Activated naive CD8-positive, alpha-beta T cell treated with anti-CD3 and anti-CD28 coated beads, Interleukin-2, amount 10 ng/mL, durations not matched to agents 7 days and 5 days (primary cell): ENCODE measurements at regions not wholly inside any gene's neighbourhood (a gene's known extent, or its start where the extent isn't known, plus 50 kb on each side); places are given as distances from the start of the nearest gene placed in this dataset.
A peak's percentile ranks its signal among the peaks of the same experiment; 100 is the strongest.
"Not testable (repeated sequence)": the region's sequence is repeated elsewhere in the genome, so short reads cannot be mapped to it uniquely, and the experiment has no call there.

ENCODE experiments used
- ATAC-seq: fragments of 150-1000 bp; cut with Tn5 transposase; one replicate; pipeline ENCODE4 v1.10.0; 2021; ENCODE audit warnings: low read depth, moderate library complexity
- POLR2A ChIA-PET: fragments of 350-600 bp; sonication (Branson Sonifier 250); formaldehyde crosslinking; loops from one replicate; lab custom pipeline; 2021; ENCODE audit warnings: antibody characterized with exemption; lab: Charles Lee
- DNase-seq: peaks from one replicate; pipeline ENCODE4 v3.0.0; 2021
- H3K27ac Mint-ChIP-seq: one replicate; pipeline ENCODE4 v1.8.0; 2022; ENCODE audit warnings: mild to moderate bottlenecking, mixed read lengths
- H3K27me3 Mint-ChIP-seq: one replicate; pipeline ENCODE4 v1.8.0; 2022; ENCODE audit warnings: mild to moderate bottlenecking, moderate library complexity, mixed read lengths
- H3K36me3 Mint-ChIP-seq: one replicate; pipeline ENCODE4 v1.8.0; 2021; ENCODE audit warnings: mild to moderate bottlenecking, mixed read lengths
- H3K4me1 Mint-ChIP-seq: one replicate; pipeline ENCODE4 v1.8.0; 2021; ENCODE audit warnings: mixed read lengths
- H3K4me3 Mint-ChIP-seq: one replicate; pipeline ENCODE4 v1.8.0; 2022; ENCODE audit warnings: mild to moderate bottlenecking, moderate library complexity, mixed read lengths
- H3K9me3 Mint-ChIP-seq: one replicate; pipeline ENCODE4 v1.8.0; 2021; ENCODE audit warnings: mixed read lengths

DNA sequence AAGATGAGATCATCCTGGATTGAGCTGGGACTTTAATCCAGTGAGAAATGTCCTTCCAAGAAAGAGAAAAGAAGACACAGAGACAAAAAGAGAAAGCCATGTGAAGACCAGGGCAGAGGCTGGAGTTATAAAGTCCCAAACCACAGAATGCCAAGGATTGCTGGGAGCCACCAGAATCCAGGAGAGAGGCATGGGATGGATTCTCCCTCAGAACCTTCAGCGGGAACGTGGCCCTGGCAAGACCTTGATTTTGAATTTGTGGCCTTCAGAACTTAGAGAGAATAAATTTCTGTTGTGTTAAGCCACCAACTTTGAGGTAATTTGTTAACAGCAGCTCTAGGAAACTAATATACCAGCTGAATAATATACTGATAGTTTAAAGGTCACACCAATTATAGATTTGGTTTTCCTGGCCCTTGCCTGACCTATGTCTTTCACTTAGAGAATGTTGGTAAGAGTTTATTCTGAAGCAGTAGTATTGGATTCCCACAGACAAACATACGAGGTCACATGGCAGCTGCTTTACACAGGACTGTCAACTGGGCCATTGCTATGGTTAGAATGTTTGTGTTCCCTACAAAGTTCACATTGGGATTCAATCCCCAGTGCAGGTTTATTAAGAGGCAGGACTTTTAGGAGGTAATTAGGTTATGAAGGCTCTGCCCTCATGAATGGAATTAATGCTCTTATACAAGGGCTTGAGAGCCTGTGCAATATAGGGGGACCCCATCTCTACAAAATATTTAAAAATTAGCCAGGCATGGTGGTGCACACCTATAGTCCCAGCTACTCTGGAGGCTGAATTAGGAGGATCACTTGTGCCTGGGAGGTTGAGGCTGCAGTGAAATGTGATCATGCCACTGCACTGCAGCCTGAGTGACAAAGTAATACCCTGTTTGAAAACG is 156.5 kb upstream of the EEA1 start:
- H3K27me3 Mint-ChIP-seq, result peaks cover 3% of the 10 kb centered on the region
- H3K4me3 Mint-ChIP-seq, result no peak overlapping the region
- no peak overlapping the region for H3K27ac Mint-ChIP-seq
- POLR2A ChIA-PET, result interaction anchor here (0.5 kb wide), 1 partner anchor 10 kb away, joined by 3 read pairs; no protein-coding TSS in a partner anchor
- H3K4me1 Mint-ChIP-seq, result peaks cover 7% of the 10 kb centered on the region
- H3K36me3 Mint-ChIP-seq, result no peaks in the 10 kb centered on the region
- ATAC-seq (no peak), DNase-seq (no peak)
- peaks cover 4% of the 10 kb centered on the region for H3K9me3 Mint-ChIP-seq

DNA sequence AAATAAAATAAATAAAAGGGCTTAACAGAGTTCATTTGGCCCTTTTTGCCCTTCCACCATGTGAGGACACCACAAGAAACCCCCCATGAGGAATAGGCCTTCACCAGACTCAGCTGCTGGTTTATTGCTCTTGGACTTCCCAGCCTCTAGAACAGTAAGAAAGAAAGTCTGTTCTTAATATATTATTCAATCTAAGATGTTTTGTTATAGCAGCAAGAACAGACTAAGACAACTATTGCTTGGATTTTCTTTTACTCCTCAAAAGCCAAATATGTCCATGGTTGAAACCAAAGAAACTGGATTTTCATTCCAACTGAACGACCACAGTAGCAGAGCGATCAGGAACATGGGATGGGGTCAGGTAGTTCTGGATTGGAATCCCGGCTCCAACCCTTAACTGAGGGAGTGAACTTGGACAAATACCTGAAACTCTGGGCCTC is 157.2 kb upstream of the EEA1 start:
- H3K27ac Mint-ChIP-seq, result no peak overlapping the region
- H3K27me3 Mint-ChIP-seq, result peaks cover 3% of the 10 kb centered on the region
- POLR2A ChIA-PET, result no interaction called here
- H3K36me3 Mint-ChIP-seq, result no peaks in the 10 kb centered on the region
- H3K9me3 Mint-ChIP-seq, result peaks cover 4% of the 10 kb centered on the region
- ATAC-seq, result no peak
- no peak for DNase-seq
- H3K4me1 Mint-ChIP-seq, result peaks cover 11% of the 10 kb centered on the region
- H3K4me3 Mint-ChIP-seq, result no peak overlapping the region

DNA sequence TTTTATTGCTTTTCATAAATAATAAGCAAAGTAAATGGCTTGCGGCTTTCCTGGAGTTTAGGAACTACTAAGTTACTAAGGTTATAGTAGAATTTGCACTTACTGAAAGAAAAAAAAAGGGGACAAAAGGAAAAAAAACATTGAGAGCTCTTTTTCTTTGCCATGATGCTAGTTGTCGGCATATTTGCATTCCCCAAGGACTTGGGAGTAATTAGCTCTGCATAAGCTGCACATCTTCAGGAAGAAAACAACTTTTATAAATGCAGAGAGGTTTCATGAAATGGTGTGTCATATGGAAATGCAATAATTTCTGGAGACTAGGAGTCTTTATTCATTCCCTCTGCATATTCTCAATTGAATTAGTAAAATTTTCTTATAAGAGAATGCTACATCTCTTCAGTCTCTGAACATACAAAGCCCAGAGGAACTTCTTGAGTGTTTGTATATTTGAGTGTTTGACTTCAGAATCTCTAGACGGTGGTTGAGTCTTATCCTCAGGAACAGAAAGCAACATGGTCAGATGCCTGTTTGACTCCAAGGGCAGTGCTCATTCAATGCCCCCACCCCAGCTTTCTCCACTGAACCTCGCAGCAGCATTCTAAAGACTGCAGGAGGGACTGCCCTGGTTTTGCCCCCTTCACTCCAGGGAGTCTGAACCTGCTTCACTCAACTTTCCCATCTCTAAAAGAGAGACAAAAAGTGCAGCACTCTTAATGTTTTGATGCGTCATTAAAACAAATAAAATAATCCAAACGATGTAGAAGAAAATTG is 158.9 kb upstream of the EEA1 start:
- no peak for DNase-seq
- Mint-ChIP-seq H3K9me3 (peaks cover 3% of the 10 kb centered on the region), H3K27ac (no peak overlapping the region), H3K36me3 (no peaks in the 10 kb centered on the region), H3K4me1 (peaks cover 13% of the 10 kb centered on the region), H3K4me3 (no peak overlapping the region), H3K27me3 (peaks cover 3% of the 10 kb centered on the region)
- ATAC-seq, result no peak
- POLR2A ChIA-PET, result interaction anchor here (0.5 kb wide), 1 partner anchor 295 kb away, joined by 6 read pairs; no protein-coding TSS in a partner anchor

DNA sequence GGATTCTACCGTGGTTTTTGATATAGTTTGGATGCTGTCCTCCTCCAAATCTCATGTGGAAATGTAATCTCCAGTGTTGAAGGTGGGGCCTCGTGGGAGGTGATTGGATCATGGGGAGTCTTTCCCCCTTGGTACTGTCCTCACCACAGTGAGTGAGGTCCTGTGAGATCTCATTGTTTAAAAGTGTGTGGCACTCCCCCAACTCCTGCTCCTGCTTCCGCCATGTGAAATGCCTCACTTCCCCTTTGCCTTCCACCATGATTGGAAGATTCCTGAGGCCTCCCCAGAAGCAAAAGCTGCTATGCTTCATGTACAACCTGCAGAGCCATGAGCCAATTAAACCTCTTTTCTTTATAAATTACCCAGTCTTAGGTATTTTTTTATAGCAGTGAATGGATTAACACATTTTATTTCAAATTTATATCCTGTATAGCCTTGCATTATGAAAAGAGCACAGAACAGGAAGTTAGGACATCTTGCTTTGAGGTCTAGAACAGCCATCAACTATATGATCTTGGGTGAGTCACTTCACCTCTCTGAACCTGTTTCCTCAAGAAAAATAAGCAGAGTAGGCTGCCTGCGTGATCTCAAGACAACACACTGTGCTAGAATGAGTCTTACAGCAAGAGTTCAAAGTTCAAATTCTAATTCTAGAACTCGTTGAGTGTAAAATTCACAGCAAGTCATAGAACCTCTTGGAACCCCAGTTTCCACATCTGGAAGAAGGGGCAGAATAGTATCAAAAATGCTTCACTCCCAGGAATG is 160.9 kb upstream of the EEA1 start:
- no peak overlapping the region for H3K4me3 Mint-ChIP-seq
- H3K36me3 Mint-ChIP-seq, result no peaks in the 10 kb centered on the region
- peaks cover 3% of the 10 kb centered on the region for H3K9me3 Mint-ChIP-seq
- no peak for DNase-seq
- H3K27ac Mint-ChIP-seq, result peak overlapping the region; percentile 22
- POLR2A ChIA-PET, result no interaction called here
- peaks cover 16% of the 10 kb centered on the region for H3K4me1 Mint-ChIP-seq
- peaks cover 3% of the 10 kb centered on the region for H3K27me3 Mint-ChIP-seq
- peak; percentile 95 for ATAC-seq

DNA sequence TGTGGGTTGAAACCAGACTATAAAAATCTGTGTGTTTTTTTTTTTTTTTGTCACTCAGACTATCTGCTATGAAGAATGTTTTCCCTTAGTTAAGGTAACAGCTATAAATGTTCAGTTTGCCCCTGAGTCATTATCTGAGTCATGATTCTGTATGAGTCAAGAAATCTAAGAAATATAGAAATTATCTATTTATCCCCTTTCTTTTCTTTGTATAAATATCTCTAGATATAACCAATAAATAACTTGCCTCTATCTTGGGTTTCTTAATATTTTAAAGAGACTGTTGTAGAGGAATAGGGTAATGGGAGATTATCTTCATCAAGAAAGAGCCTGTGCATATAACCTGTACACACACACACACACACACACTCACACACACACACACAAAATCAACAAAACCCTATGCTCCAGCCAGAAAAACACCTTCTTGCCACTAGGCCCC is 161.7 kb upstream of the EEA1 start:
- peaks cover 1% of the 10 kb centered on the region for H3K9me3 Mint-ChIP-seq
- POLR2A ChIA-PET, result no interaction called here
- H3K36me3 Mint-ChIP-seq, result no peaks in the 10 kb centered on the region
- peaks cover 3% of the 10 kb centered on the region for H3K27me3 Mint-ChIP-seq
- no peak for ATAC-seq
- H3K27ac Mint-ChIP-seq, result no peak overlapping the region
- peaks cover 22% of the 10 kb centered on the region for H3K4me1 Mint-ChIP-seq
- no peak for DNase-seq
- H3K4me3 Mint-ChIP-seq, result no peak overlapping the region

DNA sequence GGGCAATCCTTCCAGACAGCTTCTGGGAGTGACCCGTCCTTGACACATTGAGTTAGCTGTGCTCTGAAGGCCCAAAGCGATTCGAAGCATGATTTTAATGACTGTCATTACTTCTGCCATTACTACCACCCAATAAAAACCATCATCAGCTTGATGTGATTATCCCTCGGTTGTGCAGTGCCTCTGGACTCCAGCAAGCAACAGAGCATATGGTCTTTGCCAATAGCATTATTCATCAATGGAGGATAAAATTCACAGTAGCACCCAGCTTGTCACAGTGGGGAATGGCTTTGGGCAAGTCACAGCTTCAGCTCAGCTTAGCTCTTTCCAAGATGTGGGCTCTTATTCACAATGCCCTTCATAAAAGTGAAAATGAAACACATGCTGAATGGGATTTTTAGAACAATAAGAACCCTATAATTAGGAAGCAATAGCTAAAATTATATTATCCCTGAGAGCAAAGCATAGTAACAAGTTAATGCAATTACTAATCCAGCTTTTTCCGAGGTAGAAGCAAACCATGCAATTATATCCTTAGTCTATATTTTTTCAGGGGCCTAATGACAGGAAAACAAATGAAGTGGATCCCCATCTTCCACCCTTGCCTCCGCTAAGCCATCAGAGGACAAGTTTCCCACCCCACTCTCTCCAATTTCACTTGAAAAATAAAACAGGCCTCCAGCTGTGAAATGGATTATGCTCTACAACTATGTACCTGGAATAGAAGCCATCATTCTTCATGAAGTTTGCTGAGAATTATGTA is 163.0 kb upstream of the EEA1 start:
- Mint-ChIP-seq H3K4me1 (peaks cover 22% of the 10 kb centered on the region), H3K36me3 (no peaks in the 10 kb centered on the region), H3K9me3 (no peaks in the 10 kb centered on the region), H3K4me3 (no peak overlapping the region), H3K27me3 (peaks cover 3% of the 10 kb centered on the region), H3K27ac (no peak overlapping the region)
- POLR2A ChIA-PET, result no interaction called here
- ATAC-seq (no peak), DNase-seq (no peak)

DNA sequence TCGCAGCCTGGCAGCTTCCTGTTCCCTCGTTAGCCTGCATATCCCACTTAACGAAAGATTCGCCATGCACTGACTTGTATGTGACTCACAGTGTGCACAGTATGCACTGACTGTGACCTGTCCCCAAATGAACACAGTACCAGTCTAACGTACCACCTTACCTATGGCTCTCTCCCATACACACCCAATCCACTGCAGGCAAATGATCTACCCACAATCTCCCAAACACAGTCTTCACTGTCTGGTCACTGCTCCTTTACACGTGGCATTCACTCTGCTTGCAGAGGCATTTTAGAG is 163.5 kb upstream of the EEA1 start:
- no peak overlapping the region for H3K4me3 Mint-ChIP-seq
- no peak for DNase-seq
- H3K27ac Mint-ChIP-seq, result no peak overlapping the region
- H3K36me3 Mint-ChIP-seq, result peaks cover 2% of the 10 kb centered on the region
- peaks cover 22% of the 10 kb centered on the region for H3K4me1 Mint-ChIP-seq
- peaks cover 3% of the 10 kb centered on the region for H3K27me3 Mint-ChIP-seq
- POLR2A ChIA-PET, result no interaction called here
- H3K9me3 Mint-ChIP-seq, result no peaks in the 10 kb centered on the region
- no peak for ATAC-seq

DNA sequence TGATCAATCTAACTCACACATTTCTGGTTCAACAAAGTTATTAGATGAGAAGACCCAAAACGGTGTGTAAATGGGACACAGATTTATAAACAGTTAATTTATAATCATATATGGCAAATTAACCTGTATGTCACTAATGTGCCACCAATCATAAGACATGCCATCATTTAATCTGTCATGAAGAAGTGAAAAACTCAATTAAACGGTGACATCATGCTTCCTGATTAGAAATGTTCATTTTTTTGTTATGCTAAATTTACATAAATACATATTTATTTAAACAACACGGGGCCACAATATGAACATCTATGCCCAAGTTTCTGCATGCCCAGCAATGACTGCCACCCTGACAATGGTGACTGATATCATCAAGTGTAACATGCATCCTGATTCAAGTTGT is 164.1 kb upstream of the EEA1 start:
- no peak overlapping the region for H3K4me3 Mint-ChIP-seq
- POLR2A ChIA-PET, result no interaction called here
- no peaks in the 10 kb centered on the region for H3K9me3 Mint-ChIP-seq
- DNase-seq (no peak), ATAC-seq (no peak)
- H3K27me3 Mint-ChIP-seq, result peaks cover 3% of the 10 kb centered on the region
- peaks cover 2% of the 10 kb centered on the region for H3K36me3 Mint-ChIP-seq
- H3K27ac Mint-ChIP-seq, result no peak overlapping the region
- peaks cover 24% of the 10 kb centered on the region for H3K4me1 Mint-ChIP-seq

DNA sequence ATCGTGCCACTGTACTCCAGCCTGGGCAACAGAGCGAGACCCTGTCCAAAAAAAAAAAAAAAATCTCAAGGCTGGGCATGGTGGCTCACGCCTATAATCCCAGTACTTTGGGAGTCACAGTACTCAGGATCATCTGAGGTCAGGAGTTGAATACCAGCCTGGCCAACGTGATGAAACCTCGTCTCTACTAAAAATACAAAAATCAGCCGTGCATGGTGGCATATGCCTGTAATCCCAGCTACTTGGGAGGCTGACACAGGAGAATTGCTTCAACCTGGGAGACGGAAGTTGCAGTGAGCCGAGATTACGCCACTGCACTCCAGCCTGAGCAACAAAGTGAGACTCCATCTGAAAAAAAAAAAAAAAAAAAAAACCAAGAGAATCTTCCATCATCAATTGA is 165.1 kb upstream of the EEA1 start:
- DNase-seq, ATAC-seq, H3K27me3 Mint-ChIP-seq, H3K4me3 Mint-ChIP-seq, POLR2A ChIA-PET, H3K36me3 Mint-ChIP-seq, H3K9me3 Mint-ChIP-seq, H3K27ac Mint-ChIP-seq: not testable (repeated sequence)
- peaks cover 26% of the 10 kb centered on the region for H3K4me1 Mint-ChIP-seq

DNA sequence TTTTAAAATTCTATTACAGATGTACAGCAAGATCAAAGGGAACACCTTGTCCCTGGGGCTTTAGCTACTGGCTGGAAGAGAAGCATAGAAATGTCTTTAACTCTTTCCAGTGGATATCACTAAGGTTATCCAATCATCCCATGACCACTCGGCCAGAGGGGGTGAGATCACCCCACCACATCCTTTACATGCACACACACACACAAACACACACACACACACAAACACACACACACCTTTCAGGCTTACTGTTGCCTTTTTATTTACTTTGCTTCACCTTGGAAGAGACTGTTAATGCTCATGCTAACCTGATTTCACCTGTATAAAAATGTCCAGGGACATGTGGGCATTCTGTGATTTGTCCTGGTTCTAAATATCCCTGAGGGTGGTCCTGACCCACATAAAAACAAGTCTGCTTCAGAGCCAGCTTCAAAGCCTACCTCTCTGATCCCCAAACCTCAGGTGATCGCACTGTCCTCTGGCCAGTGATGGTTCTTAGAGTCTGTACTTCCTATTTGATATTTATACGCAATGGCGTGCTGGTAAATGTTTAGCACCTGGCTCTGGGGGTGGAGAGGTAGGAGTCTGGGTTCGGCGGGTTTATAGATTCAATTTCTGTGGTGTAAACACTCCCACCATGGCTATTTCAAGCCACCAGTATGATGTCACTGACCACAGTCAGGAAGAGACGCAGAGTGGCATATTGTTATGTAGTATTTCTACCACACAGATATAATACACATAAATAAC is 166.1 kb upstream of the EEA1 start:
- ATAC-seq, result peak; percentile 48
- no peaks in the 10 kb centered on the region for H3K27me3 Mint-ChIP-seq
- H3K27ac Mint-ChIP-seq, result peak overlapping the region; percentile 41
- peaks cover 22% of the 10 kb centered on the region for H3K4me1 Mint-ChIP-seq
- peak overlapping the region; percentile 45 for H3K4me3 Mint-ChIP-seq
- H3K9me3 Mint-ChIP-seq, result no peaks in the 10 kb centered on the region
- POLR2A ChIA-PET, result interaction anchor here (0.7 kb wide), 1 partner anchor 10 kb away, joined by 3 read pairs; no protein-coding TSS in a partner anchor
- H3K36me3 Mint-ChIP-seq, result peaks cover 2% of the 10 kb centered on the region
- no peak for DNase-seq

DNA sequence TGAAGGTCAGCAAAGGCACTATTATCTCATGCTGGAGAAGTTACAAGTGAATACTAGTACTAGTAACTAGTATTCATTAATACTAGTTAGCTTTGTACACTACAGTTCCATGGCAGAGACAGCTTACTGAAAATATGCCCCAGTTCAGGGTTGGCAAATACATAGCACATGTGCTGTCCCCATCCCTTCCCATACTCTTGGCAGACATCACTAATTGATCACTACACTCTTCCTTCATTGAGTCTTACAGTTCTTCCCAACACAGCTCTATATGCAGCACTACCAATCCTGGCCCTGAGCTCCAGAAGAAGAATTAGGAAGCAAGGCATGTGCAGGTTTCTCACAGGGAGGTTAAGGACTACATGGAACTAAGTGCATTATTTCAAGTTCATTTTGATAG is 168.3 kb upstream of the EEA1 start:
- Mint-ChIP-seq H3K4me1 (peaks cover 13% of the 10 kb centered on the region), H3K9me3 (no peaks in the 10 kb centered on the region), H3K36me3 (peaks cover 2% of the 10 kb centered on the region), H3K27me3 (no peaks in the 10 kb centered on the region), H3K4me3 (no peak overlapping the region), H3K27ac (no peak overlapping the region)
- ATAC-seq (no peak), DNase-seq (no peak)
- POLR2A ChIA-PET, result no interaction called here

DNA sequence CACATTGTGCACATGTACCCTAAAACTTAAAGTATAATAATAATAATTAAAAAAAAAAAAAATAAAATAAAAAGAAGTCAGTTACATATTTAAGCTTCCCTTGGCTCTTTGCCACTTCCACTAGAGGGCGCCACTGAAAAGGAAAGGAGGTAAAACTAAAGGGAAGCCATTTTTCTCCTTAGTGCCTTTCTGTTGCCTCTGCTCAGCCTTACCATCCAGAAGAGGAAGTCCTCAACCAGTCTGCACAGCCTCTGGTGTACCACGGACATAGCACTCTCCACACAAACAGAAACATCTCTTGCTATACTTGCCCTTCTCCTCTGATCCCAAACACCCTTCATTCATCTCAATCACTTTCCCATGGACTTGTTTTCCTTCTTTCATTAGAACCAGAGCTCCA is 169.0 kb upstream of the EEA1 start:
- H3K36me3 Mint-ChIP-seq, result peaks cover 2% of the 10 kb centered on the region
- H3K4me1 Mint-ChIP-seq, result peaks cover 13% of the 10 kb centered on the region
- ATAC-seq, result peak; percentile 88
- H3K9me3 Mint-ChIP-seq, result no peaks in the 10 kb centered on the region
- H3K27ac Mint-ChIP-seq, result peak overlapping the region; percentile 66
- POLR2A ChIA-PET, result interaction anchor here (0.7 kb wide), 1 partner anchor 475 kb away, joined by 3 read pairs; no protein-coding TSS in a partner anchor
- DNase-seq, result peak; percentile 41
- H3K4me3 Mint-ChIP-seq, result peak overlapping the region; percentile 33
- H3K27me3 Mint-ChIP-seq, result no peaks in the 10 kb centered on the region
